NCI-H2227 (cell line): ENCODE measurements at regions not wholly inside any gene's neighbourhood (a gene's known extent, or its start where the extent isn't known, plus 50 kb on each side); places are given as distances from the start of the nearest gene placed in this dataset.
A peak's percentile ranks its signal among the peaks of the same experiment; 100 is the strongest.

Experiments
- DNase-seq: peaks from one replicate; lab custom pipeline; 2025; ENCODE audit not compliant: unreplicated experiment; lab: John Stamatoyannopoulos, UW

DNA sequence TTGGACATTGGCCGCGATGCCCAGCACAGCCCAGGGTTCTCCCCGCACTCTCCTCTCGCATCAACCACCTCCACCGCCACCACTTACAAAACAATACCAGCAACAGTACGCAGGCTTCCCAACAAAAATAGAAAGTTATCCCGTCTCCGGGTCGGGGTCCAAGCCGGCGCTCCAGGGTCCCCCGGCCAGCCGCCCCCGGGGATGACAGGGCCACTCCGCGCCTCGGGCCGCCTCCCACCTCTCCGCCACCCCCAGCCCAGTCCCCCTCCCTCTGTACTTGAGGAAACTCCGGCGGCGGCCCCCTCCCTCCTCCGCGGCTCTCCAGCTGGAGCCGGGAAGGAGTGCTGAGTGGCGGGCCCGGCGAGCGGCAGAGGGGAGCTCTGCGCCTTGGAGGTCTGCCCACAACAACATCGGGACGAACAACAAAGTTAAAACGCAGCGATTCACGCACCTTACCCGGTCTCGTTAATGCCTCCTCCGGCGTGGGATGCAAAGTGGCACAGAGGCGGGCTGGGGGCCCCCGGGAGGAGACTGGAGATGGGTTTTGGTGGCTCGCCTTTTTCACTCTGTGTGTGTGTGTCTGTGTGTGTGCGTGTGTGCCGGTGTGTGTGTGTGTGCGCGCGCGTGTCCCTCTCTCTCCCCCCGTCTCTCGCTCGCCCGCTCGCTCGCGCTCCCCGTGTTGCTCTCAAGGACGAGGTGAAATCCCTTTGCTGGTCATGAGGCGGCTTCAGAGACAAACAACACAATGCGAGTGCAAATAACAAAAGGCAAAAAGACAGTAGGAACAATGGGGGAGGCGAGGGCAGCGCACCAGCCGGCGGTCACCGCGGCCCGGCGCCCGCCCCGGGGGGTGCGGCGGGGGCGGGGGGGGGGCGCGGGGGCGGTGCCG is 386.8 kb downstream of the BCAT1 start:
- peak; percentile 73 for DNase-seq

DNA sequence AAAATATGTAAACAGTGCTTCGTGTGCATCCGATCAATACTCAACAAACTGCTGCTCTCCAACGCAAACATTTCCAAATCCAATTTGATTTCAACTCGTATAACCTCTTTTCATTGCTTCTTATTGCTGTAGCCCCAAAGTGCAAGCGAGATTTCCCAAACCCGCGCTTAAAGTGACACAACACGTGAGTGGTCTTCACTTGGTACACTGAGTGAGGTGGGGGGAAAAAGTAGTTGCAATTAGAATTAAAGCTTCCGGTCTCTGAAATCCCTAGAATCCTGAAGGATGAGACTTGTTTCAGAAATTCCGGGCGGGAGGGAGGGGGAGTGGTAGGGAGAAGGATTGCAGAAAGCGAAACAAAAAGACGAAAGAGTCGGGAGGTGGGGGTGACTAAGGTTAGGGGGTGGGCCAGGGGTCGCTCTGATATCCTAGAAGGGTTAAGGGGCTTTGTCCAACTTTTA is 387.5 kb downstream of the BCAT1 start:
- no peak for DNase-seq

GRCh38 chr12:24560831-24561271 is 388.1 kb downstream of the BCAT1 start:
- no peak for DNase-seq

DNA sequence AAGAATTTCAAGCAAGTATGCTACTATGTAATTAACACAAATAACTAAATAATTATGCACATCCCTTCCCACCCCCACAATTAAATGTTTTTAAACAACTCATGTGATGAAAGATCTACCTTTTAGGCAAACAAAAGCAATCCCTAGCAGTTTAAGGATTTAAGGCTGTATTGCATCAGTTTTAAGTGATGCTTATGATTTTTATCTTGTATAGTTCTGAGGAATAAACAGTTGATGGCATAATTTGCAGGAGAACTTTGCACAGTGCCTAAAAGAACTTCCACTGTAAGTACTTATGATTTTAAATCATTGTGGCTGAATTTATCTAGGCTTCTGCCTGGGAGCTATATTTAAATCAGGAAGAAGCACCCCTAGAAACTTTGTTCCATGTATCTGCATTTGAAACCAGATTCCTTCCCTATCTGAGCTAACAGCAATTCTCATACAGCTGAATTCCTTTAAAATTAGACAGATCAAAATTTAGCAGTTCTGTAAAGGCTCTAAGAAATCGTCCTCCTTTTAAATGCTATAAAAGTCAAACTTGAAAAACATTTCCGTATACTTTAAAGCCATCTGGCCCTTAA is 388.6 kb downstream of the BCAT1 start:
- DNase-seq = no peak

- DNase-seq = no peak
These were observed 391.2 kb downstream of the BCAT1 start for GRCh38 chr12:24557738-24558137.

DNA sequence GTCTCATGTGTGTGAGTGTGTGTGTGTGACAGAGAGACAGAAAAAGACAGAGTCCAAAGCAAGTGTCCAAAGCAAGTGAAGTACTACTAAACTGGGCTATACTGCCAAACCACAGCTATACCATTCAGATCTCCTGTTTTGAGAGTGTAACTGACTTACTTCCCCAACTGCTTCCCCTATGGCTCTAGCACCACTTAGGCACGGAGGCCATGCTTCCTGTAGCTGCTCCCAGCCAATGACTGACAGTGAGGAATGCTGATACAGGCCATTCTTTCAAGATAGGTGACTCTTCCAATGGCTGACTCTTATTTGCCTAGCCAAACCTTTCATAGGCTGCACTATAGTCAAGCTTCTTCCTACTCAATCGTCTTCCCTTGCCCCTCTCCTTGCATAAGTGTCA is 393.2 kb downstream of the BCAT1 start:
- no peak for DNase-seq

- DNase-seq = peak; percentile 17
These were observed 394.1 kb downstream of the BCAT1 start for GRCh38 chr12:24554612-24555295.

- DNase-seq = no peak
These were observed 395.6 kb downstream of the BCAT1 start for GRCh38 chr12:24553259-24553658.

- DNase-seq = no peak
These were observed 397.6 kb downstream of the BCAT1 start for GRCh38 chr12:24551163-24551786.

- no peak for DNase-seq
These were observed 398.3 kb downstream of the BCAT1 start for GRCh38 chr12:24550609-24551008.

GRCh38 chr12:24546661-24547060 is 402.2 kb downstream of the BCAT1 start:
- no peak for DNase-seq

DNA sequence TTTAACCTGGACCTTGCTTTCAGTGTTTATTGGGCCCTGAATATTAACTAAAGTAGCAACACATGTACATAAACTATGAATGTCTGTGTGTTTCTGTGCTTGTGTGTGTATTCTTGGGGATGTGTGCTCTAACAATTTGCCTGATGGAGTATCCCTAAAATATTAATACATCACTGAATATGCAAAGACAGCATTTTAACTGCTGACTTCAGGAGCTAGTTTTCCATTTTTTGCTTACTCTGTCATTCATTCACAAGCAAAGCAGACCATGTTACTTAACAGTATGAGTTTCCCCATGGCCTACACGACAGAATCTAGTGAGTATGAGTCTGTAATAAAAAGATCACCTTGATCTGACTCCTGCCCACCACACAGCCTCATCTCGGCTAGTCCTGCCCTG is 402.8 kb downstream of the BCAT1 start:
- no peak for DNase-seq

DNA sequence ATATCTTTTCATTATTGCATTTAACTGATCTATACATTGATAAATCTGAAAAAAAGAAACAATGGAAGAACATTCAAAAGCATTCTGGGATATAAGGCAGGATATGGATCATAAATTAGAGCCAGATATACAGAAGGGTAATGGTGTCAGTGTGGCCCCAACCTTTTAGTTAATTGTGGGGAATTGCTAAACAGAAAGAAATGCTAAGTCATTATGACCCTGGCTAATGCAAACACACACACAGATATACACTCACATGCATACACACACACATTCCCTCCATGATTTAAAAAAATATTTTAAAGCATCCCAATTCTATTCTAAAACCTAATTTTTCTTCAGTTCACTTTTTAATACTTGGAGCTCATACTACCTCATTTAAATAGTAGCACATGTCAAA is 404.5 kb downstream of the BCAT1 start:
- DNase-seq = no peak

- no peak for DNase-seq
These were observed 407.6 kb downstream of the BCAT1 start for GRCh38 chr12:24541193-24541871.

DNA sequence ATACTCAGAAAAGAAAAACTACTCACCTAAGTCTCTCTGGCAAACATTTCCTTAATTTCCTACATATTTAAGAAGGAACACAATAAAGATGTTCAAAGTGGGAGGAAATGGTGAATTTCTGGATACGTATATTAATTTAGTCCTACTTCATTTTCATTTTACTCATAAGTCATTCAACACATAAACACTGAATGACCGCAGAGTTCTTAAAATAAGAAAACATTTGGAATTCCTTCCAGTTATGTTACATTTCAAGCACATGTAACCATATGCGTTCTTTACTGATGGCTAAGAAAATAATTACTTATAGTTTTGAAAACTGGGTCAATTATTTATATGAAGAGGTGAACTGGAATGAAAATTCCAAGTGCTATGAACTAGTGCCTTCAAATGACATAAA is 409.3 kb downstream of the BCAT1 start:
- DNase-seq = no peak

- no peak for DNase-seq
These were observed 411.6 kb downstream of the BCAT1 start for GRCh38 chr12:24537083-24537860.

DNA sequence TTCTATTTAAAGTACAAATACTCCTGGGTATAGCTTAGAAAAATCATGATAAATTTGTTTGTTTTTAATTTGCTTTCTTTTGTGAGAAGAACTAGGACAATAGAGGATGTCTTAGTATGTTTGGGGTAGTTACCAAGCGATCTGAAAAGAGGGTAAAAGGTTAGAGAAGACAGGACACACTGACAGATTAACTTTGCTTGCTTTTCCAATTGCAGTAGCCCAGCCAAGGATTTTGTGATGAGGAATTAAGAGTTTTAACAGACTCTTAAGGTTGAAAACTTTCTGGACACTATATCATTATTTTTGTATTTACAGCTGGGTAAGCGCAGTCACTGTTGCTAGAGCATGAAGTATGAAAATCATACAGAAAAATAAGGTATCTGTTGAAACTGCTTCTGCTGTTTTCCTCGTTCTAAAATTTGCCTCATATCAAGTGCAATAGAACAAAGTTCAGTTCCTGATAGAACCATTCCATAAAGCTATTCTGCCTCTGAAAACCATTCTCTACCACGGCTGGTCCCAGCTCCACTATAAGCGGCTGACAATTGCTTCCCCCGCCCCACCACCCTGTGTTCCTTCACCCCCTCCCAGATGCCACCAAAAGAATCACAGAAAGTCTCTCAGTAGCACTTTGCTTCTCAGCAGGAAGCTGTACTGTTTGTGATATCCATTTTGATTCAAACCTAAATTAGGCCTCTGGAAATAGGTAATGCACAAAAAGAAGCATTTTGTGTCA is 413.4 kb downstream of the BCAT1 start:
- DNase-seq = no peak

GRCh38 chr12:24534622-24535021 is 414.3 kb downstream of the BCAT1 start:
- peak; percentile 17 for DNase-seq

DNA sequence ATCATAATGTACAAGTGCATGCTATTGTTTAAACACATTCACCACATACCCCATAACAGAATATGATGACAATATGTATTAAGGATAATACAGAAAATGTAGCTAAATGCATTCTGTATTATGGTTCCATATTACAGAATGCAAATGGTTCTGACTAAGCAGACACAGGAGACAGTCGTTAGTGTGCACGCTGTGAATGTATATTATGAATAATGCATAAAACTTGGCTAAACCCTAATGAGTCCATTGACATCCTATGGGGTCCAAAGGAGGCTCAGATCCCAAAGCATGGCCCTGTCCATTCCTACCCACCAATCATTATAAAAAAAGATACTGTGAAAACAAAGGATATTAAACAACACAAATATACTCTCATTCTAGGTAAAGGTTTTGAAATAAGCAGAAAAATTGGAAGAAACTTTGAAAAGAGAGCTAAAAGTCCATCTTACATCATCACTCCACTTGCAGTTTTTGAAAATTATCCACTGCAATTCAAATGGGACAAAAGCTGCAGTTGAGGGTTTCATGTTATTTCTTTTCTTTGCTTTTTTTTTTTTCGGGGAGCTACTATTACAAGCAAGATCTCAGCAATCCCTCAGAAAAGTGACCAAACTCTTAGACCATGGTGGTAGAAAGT is 415.1 kb downstream of the BCAT1 start:
- no peak for DNase-seq
